IMR-90 (cell line): ENCODE measurements at regions not wholly inside any gene's neighbourhood (a gene's known extent, or its start where the extent isn't known, plus 50 kb on each side); places are given as distances from the start of the nearest gene placed in this dataset.
A peak's percentile ranks its signal among the peaks of the same experiment; 100 is the strongest.

Source experiments
- ATAC-seq: fragments of 200-7000 bp; cut with Tn5 transposase; 2 replicates; pipeline ENCODE4 v1.9.1; 2020; ENCODE audit warnings: low read depth, mild to moderate bottlenecking, moderate library complexity
- BruUV-seq: library from RNA; stranded (reverse); fragments of 400-500 nt; replicated peaks from 2 replicates; lab custom pipeline; 2021; lab: Mats Ljungman, UMichigan
- CTCF ChIA-PET: fragments of 300-600 bp; formaldehyde crosslinking; extraction: SDS; loops from one replicate; lab custom pipeline; 2021; ENCODE audit warnings: antibody characterized with exemption; lab: Yijun Ruan, JAX
- POLR2A ChIA-PET: fragments of 300-600 bp; sonication (Branson Sonifier 250); formaldehyde crosslinking; loops from one replicate; lab custom pipeline; 2022; ENCODE audit warnings: antibody characterized with exemption; ENCODE audit not compliant: unreplicated experiment; lab: Charles Lee
- DNase-seq: peaks from one replicate; pipeline ENCODE4 v3.0.0; 2013
- H2AFZ ChIP-seq: replicated peaks from 2 replicates; pipeline ENCODE3; 2013; ENCODE audit warnings: low read length, mild to moderate bottlenecking; ENCODE audit not compliant: poor library complexity
- H2AK5ac ChIP-seq: 2 replicates; pipeline ENCODE4 v1.6.1; 2013; ENCODE audit warnings: low read depth, low read length, inconsistent platforms
- H2AK9ac ChIP-seq: replicated peaks from 2 replicates; pipeline ENCODE3; 2013; ENCODE audit warnings: mild to moderate bottlenecking, low read depth, low read length, moderate library complexity; ENCODE audit not compliant: poor library complexity
- H2BK120ac ChIP-seq: 2 replicates; pipeline ENCODE4 v1.6.1; 2013; ENCODE audit warnings: low read depth, low read length, inconsistent platforms
- H2BK15ac ChIP-seq: 3 replicates; pipeline ENCODE4 v1.6.1; 2013; ENCODE audit warnings: low read depth, low read length, inconsistent platforms
- H2BK20ac ChIP-seq: 2 replicates; pipeline ENCODE4 v1.6.1; 2013; ENCODE audit warnings: low read depth, mild to moderate bottlenecking, inconsistent platforms, low read length, moderate library complexity
- H2BK5ac ChIP-seq: 2 replicates; pipeline ENCODE4 v1.6.1; 2013; ENCODE audit warnings: mild to moderate bottlenecking, low read depth, low read length, inconsistent platforms; ENCODE audit not compliant: poor library complexity, severe bottlenecking
- H3K14ac ChIP-seq: replicated peaks from 2 replicates; pipeline ENCODE4 v1.6.1; 2013; ENCODE audit warnings: low read depth, low read length, inconsistent platforms
- H3K18ac ChIP-seq: 2 replicates; pipeline ENCODE4 v1.6.1; 2013; ENCODE audit warnings: low read depth, low read length, control low read depth
- H3K23ac ChIP-seq: 2 replicates; pipeline ENCODE4 v1.6.1; 2013; ENCODE audit warnings: low read depth, low read length, inconsistent platforms
- H3K27ac ChIP-seq: 2 replicates; pipeline ENCODE4 v1.5.1; 2013; ENCODE audit warnings: mild to moderate bottlenecking, control low read depth, low read length; ENCODE audit not compliant: insufficient read depth
- H3K27me3 ChIP-seq: 2 replicates; pipeline ENCODE4 v1.6.1; 2013; ENCODE audit warnings: low read length; ENCODE audit not compliant: control insufficient read depth, insufficient read depth
- H3K36me3 ChIP-seq: 2 replicates; pipeline ENCODE4 v1.6.1; 2013; ENCODE audit warnings: low read length, mixed read lengths; ENCODE audit not compliant: control insufficient read depth, insufficient read depth
- H3K4ac ChIP-seq: 2 replicates; pipeline ENCODE4 v1.6.1; 2013; ENCODE audit warnings: low read depth, low read length, inconsistent platforms
- H3K4me1 ChIP-seq: 2 replicates; pipeline ENCODE4 v1.6.1; 2013; ENCODE audit warnings: low read length, mixed read lengths; ENCODE audit not compliant: control insufficient read depth, insufficient read depth
- H3K4me2 ChIP-seq: 2 replicates; pipeline ENCODE4 v1.6.1; 2013; ENCODE audit warnings: low read depth, mild to moderate bottlenecking, control low read depth, low read length, moderate library complexity
- H3K4me3 ChIP-seq: 2 replicates; pipeline ENCODE4 v1.5.1; 2013; ENCODE audit warnings: low read depth, mild to moderate bottlenecking, control low read depth, low read length, moderate library complexity; ENCODE audit not compliant: insufficient read depth
- H3K56ac ChIP-seq: 2 replicates; pipeline ENCODE4 v1.6.1; 2013; ENCODE audit warnings: low read length, inconsistent platforms; ENCODE audit not compliant: insufficient read depth; ENCODE audit errors: extremely low read depth
- H3K79me1 ChIP-seq, 2 experiments: 2 replicates each; pipeline ENCODE4 v1.6.1; 2013; ENCODE audit warnings: low read length in 2 of 2, inconsistent platforms in 1 of 2, low read depth in 1 of 2
- H3K9ac ChIP-seq: 2 replicates; pipeline ENCODE4 v1.6.1; 2013; ENCODE audit warnings: low read depth, low read length, control low read depth
- H3K9me1 ChIP-seq: 2 replicates; pipeline ENCODE4 v1.6.1; 2013; ENCODE audit warnings: low read length, inconsistent platforms; ENCODE audit not compliant: insufficient read depth
- H3K9me3 ChIP-seq: 2 replicates; pipeline ENCODE4 v1.6.1; 2013; ENCODE audit warnings: low read length; ENCODE audit not compliant: control insufficient read depth, insufficient read depth
- H4K20me1 ChIP-seq: 2 replicates; pipeline ENCODE4 v1.6.1; 2013; ENCODE audit warnings: low read length, inconsistent platforms; ENCODE audit not compliant: insufficient read depth
- H4K5ac ChIP-seq: 2 replicates; pipeline ENCODE4 v1.6.1; 2013; ENCODE audit warnings: mild to moderate bottlenecking, low read depth, low read length, control low read depth
- H4K8ac ChIP-seq, 2 experiments: 2 replicates each; pipeline ENCODE4 v1.6.1; 2013; ENCODE audit warnings: low read depth in 2 of 2, low read length in 2 of 2, control low read depth in 1 of 2, inconsistent platforms in 1 of 2
- H4K91ac ChIP-seq: 2 replicates; pipeline ENCODE4 v1.6.1; 2013; ENCODE audit warnings: low read depth, low read length, inconsistent platforms; ENCODE audit not compliant: insufficient read depth
- CHD1 ChIP-seq: IDR thresholded peaks from 2 replicates; pipeline ENCODE4 v1.6.1; 2012; ENCODE audit warnings: low read depth, low read length, improper control_type of control experiment
- FOS ChIP-seq: fragments of 150-350 bp; IDR thresholded peaks from 2 replicates; pipeline ENCODE4 v1.6.1; 2016; ENCODE audit warnings: low read depth, low read length
- POLR2A ChIP-seq: IDR thresholded peaks from 2 replicates; pipeline ENCODE4 v1.6.1; 2012; ENCODE audit warnings: mild to moderate bottlenecking, low read depth, low read length
- WGBS, 2 experiments: methylation state at CpG; one replicate each; pipeline versions ENCODE4 v1.1.5 to v1.1.7; 2013; ENCODE audit warnings: missing lambda C conversion rate in 2 of 2; ENCODE audit not compliant: insufficient read length in 1 of 2; ENCODE audit errors: extremely low coverage in 2 of 2; 5-methylcytosine and 5-hydroxymethylcytosine counted together
- dilution Hi-C: fragments of 300-500 bp; cut with HindIII; formaldehyde crosslinking; loops from one replicate; pipeline ENCODE4 v1.14.3; 2018; ENCODE audit warnings: low sequenced_read_pairs; ENCODE audit not compliant: unreplicated experiment
- in situ Hi-C: fragments of 300-500 bp; cut with MboI; formaldehyde crosslinking; loops from 3 replicates; pipeline ENCODE4 v1.14.3; 2019; ENCODE audit warnings: low sequenced_read_pairs, inconsistent platforms, mixed read lengths
- intact Hi-C: fragments of 100-400 bp; cut with micrococcal nuclease; formaldehyde crosslinking; loops from 2 replicates; pipeline ENCODE4 v1.10.0; 2022
- TF ChIP-seq, protein P1 (sequence below): fragments of 150-350 bp; IDR thresholded peaks from 2 replicates; pipeline ENCODE4 v1.6.1; 2017; ENCODE audit warnings: mild to moderate bottlenecking, antibody characterized with exemption, low read length, low read depth

DNA sequence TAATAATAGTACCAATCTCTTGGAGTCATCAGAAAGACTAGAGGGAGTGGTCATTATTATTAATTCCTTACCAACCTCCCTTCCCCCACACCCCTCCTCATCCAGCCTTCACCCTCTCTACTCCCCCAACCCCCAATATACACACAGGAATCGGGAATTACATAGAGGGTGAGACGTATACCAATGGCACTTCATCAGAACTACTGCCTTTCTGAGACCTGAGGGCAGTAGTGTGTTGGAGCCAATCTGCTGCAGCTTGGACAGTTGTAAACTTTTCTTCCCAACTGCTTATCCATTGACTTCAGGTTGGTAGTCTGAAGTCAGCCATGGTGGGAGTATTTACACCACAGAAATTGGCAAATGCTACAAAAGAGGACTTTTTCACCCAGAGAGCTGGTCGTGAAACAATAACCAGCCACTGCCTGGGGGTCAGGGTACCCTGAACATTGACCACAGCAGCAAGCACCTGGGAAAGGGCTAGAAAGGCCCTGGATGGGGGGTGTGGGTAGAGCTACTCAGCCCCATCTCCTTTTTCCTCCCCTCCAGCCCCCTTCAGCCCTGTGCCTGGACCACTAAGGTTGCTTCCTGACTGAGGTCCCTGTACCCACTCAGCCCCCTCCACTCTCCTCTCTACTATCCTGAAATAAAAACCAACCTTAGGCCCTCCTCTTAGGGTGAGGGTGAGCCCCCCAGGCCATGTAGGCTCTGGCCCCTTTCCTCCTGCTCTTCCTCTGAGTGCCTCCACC lies 161.5 kb downstream of the MRPL14 start:
- ATAC-seq (no peak), DNase-seq (no peak)
- in situ Hi-C loops = no loop called here
- no peaks in the 10 kb centered on the region for H4K20me1 ChIP-seq
- 0 out of 3 replicates have a peak overlapping the region, but pooled peaks have one; percentile 25 for H2BK15ac ChIP-seq
- H2BK20ac ChIP-seq = no peak overlapping the region
- no peak overlapping the region for H2AK9ac ChIP-seq
- no peak overlapping the region for H3K4me2 ChIP-seq
- no peak overlapping the region for H3K9ac ChIP-seq
- peak overlapping the region; percentile 85 for H4K5ac ChIP-seq
- peaks cover 3% of the 10 kb centered on the region for H3K4me1 ChIP-seq
- no peaks in the 10 kb centered on the region for H3K79me1 ChIP-seq
- no peak overlapping the region for H3K56ac ChIP-seq
- H3K9me3 ChIP-seq = no peaks in the 10 kb centered on the region
- no peak overlapping the region for H3K4ac ChIP-seq
- no peaks in the 10 kb centered on the region for H3K9me1 ChIP-seq
- no peaks in the 10 kb centered on the region for H3K36me3 ChIP-seq
- no peaks in the 10 kb centered on the region for H3K27me3 ChIP-seq
- H4K8ac ChIP-seq = no peak overlapping the region
- WGBS, 2 experiments = no CpG with 5 or more reads among the region's 3 CpGs
- no TSS peak for BruUV-seq
- no peak overlapping the region for H3K4me3 ChIP-seq
- no peak overlapping the region for H2AFZ ChIP-seq
- intact Hi-C loops = no loop called here
- dilution Hi-C loops = no loop called here
- no peak overlapping the region; the same call in 1 of the 2 replicates for H3K27ac ChIP-seq
- no peak overlapping the region for H2BK5ac ChIP-seq
- POLR2A ChIA-PET = no interaction called here
- 0 out of 2 replicates have a peak overlapping the region, but pooled peaks have one; percentile 10 for H3K14ac ChIP-seq
- H3K23ac ChIP-seq = no peak overlapping the region
- TF ChIP-seq CHD1 (no peak), FOS (no peak), POLR2A (no peak)
- TF ChIP-seq, protein P1, sequence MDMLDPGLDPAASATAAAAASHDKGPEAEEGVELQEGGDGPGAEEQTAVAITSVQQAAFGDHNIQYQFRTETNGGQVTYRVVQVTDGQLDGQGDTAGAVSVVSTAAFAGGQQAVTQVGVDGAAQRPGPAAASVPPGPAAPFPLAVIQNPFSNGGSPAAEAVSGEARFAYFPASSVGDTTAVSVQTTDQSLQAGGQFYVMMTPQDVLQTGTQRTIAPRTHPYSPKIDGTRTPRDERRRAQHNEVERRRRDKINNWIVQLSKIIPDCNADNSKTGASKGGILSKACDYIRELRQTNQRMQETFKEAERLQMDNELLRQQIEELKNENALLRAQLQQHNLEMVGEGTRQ = no peak
- CTCF ChIA-PET = no interaction called here
- no peak overlapping the region for H4K91ac ChIP-seq
- H3K18ac ChIP-seq = peak overlapping the region; percentile 77
- peak overlapping the region; percentile 16; the same call in 1 of the 2 replicates for H2BK120ac ChIP-seq
- peak overlapping the region; percentile 23; the same call in 1 of the 2 replicates for H2AK5ac ChIP-seq
